Neural cell (in vitro differentiated cells): ENCODE measurements at regions not wholly inside any gene's neighbourhood (a gene's known extent, or its start where the extent isn't known, plus 50 kb on each side); places are given as distances from the start of the nearest gene placed in this dataset.

ENCODE experiments used
- EP300 ChIP-seq: fragments of 450-650 bp; conservative IDR thresholded peaks from 2 replicates; pipeline ENCODE4 v1.6.1; 2014; ENCODE audit warnings: antibody characterized with exemption, mild to moderate bottlenecking, moderate library complexity; ENCODE audit not compliant: poor library complexity, severe bottlenecking
- EZH2 ChIP-seq: fragments of 200-600, 300-800 bp; shearing (Covaris generic), sonication (generic); IDR thresholded peaks from 2 replicates; pipeline ENCODE4 v1.6.1; 2014; ENCODE audit warnings: antibody characterized with exemption, low read length, borderline replicate concordance, mild to moderate bottlenecking; ENCODE audit not compliant: insufficient read depth, poor library complexity, severe bottlenecking
- MXI1 ChIP-seq: fragments of 450-650 bp; conservative IDR thresholded peaks from 2 replicates; pipeline ENCODE4 v1.6.1; 2014; ENCODE audit warnings: antibody characterized with exemption, mild to moderate bottlenecking; ENCODE audit not compliant: poor library complexity, severe bottlenecking
- POLR2AphosphoS5 ChIP-seq: IDR thresholded peaks from 2 replicates; pipeline ENCODE4 v1.6.1; 2012
- RAD21 ChIP-seq: fragments of 450-650 bp; conservative IDR thresholded peaks from 2 replicates; pipeline ENCODE4 v1.6.1; 2014; ENCODE audit warnings: antibody characterized with exemption, mild to moderate bottlenecking, moderate library complexity
- TAF1 ChIP-seq: IDR thresholded peaks from 2 replicates; pipeline ENCODE4 v1.6.1; 2012; ENCODE audit warnings: low read depth
- TF ChIP-seq, protein P1 (sequence below): fragments of 450-650 bp; IDR thresholded peaks from 2 replicates; pipeline ENCODE4 v1.5.1; 2014; ENCODE audit warnings: antibody characterized with exemption, mild to moderate bottlenecking, moderate library complexity; ENCODE audit not compliant: poor library complexity, severe bottlenecking
- TF ChIP-seq, protein P2 (sequence below): IDR thresholded peaks from 2 replicates; pipeline ENCODE4 v1.6.1; 2012; ENCODE audit warnings: borderline replicate concordance

DNA sequence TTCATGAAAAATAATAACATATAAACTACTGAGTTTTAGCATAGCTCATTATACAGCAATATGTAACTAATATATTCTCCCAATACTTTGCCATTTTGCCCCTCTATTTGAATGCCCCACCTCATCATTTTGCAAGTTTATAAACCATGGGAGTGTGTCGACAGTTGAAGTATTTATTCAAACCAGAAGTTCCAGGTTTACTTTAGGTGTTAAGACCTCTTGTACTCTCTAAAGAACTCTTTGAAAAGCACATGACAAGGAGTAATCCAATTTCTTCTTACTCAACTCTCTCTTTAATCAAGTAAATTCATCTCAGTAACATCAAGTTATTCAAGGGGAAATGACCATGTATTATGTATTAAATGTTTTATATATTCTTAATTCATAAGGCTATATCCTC is 240.7 kb downstream of the COX18 start:
- TF ChIP-seq RAD21, result no peak
- no peak for TF ChIP-seq TAF1
- TF ChIP-seq, protein P1, sequence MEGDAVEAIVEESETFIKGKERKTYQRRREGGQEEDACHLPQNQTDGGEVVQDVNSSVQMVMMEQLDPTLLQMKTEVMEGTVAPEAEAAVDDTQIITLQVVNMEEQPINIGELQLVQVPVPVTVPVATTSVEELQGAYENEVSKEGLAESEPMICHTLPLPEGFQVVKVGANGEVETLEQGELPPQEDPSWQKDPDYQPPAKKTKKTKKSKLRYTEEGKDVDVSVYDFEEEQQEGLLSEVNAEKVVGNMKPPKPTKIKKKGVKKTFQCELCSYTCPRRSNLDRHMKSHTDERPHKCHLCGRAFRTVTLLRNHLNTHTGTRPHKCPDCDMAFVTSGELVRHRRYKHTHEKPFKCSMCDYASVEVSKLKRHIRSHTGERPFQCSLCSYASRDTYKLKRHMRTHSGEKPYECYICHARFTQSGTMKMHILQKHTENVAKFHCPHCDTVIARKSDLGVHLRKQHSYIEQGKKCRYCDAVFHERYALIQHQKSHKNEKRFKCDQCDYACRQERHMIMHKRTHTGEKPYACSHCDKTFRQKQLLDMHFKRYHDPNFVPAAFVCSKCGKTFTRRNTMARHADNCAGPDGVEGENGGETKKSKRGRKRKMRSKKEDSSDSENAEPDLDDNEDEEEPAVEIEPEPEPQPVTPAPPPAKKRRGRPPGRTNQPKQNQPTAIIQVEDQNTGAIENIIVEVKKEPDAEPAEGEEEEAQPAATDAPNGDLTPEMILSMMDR, result no peak
- no peak for TF ChIP-seq EP300
- no peak for TF ChIP-seq POLR2AphosphoS5
- TF ChIP-seq EZH2, result no peak
- TF ChIP-seq, protein P2, sequence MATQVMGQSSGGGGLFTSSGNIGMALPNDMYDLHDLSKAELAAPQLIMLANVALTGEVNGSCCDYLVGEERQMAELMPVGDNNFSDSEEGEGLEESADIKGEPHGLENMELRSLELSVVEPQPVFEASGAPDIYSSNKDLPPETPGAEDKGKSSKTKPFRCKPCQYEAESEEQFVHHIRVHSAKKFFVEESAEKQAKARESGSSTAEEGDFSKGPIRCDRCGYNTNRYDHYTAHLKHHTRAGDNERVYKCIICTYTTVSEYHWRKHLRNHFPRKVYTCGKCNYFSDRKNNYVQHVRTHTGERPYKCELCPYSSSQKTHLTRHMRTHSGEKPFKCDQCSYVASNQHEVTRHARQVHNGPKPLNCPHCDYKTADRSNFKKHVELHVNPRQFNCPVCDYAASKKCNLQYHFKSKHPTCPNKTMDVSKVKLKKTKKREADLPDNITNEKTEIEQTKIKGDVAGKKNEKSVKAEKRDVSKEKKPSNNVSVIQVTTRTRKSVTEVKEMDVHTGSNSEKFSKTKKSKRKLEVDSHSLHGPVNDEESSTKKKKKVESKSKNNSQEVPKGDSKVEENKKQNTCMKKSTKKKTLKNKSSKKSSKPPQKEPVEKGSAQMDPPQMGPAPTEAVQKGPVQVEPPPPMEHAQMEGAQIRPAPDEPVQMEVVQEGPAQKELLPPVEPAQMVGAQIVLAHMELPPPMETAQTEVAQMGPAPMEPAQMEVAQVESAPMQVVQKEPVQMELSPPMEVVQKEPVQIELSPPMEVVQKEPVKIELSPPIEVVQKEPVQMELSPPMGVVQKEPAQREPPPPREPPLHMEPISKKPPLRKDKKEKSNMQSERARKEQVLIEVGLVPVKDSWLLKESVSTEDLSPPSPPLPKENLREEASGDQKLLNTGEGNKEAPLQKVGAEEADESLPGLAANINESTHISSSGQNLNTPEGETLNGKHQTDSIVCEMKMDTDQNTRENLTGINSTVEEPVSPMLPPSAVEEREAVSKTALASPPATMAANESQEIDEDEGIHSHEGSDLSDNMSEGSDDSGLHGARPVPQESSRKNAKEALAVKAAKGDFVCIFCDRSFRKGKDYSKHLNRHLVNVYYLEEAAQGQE, result no peak
- TF ChIP-seq MXI1, result no peak
